A549 (cell line): ENCODE measurements at regions not wholly inside any gene's neighbourhood (a gene's known extent, or its start where the extent isn't known, plus 50 kb on each side); places are given as distances from the start of the nearest gene placed in this dataset.

ENCODE experiments used
- BHLHE40 ChIP-seq: IDR thresholded peaks from 2 replicates; pipeline ENCODE4 v1.6.1; 2012; ENCODE audit warnings: low read depth, low read length, inconsistent platforms
- CHD2 ChIP-seq: fragments of 150-350 bp; IDR thresholded peaks from 2 replicates; pipeline ENCODE4 v1.6.1; 2014; ENCODE audit warnings: low read length; ENCODE audit not compliant: partially characterized antibody
- EP300 ChIP-seq, 2 experiments: fragments of >200 bp; sonication (Bioruptor Twin); formaldehyde crosslinking; IDR thresholded peaks; 2 replicates in 1 of 2; 3 replicates in 1 of 2; pipeline ENCODE4 v1.6.1; 2016 to 2017
- HOXA7 ChIP-seq: fragments of 250-450 bp; sonication (Bioruptor Pico); IDR thresholded peaks from 2 replicates; pipeline ENCODE4 v1.5.0; 2020; ENCODE audit warnings: mild to moderate bottlenecking, moderate library complexity
- POLR2A ChIP-seq: IDR thresholded peaks from 2 replicates; pipeline ENCODE4 v1.6.1; 2012; ENCODE audit warnings: mild to moderate bottlenecking, low read length
- RFX5 ChIP-seq: fragments of 450-650 bp; IDR thresholded peaks from 2 replicates; pipeline ENCODE4 v1.7.1; 2014; ENCODE audit warnings: antibody characterized with exemption, mild to moderate bottlenecking, moderate library complexity
- SMC3 ChIP-seq: fragments of >200 bp; sonication (Bioruptor Twin); formaldehyde crosslinking; IDR thresholded peaks from 3 replicates; pipeline ENCODE4 v1.6.1; 2018; ENCODE audit warnings: inconsistent platforms
- TFCP2L1 ChIP-seq: fragments of 250-450 bp; sonication (Bioruptor Pico); IDR thresholded peaks from 2 replicates; pipeline ENCODE4 v1.5.0; 2021; ENCODE audit warnings: mild to moderate bottlenecking
- ZNF302 ChIP-seq: fragments of 250-450 bp; sonication (Bioruptor Pico); IDR thresholded peaks from 2 replicates; pipeline ENCODE4 v1.9.0; 2021; ENCODE audit warnings: inconsistent platforms, mild to moderate bottlenecking, moderate library complexity
- TF ChIP-seq, protein P1 (sequence below): fragments of >200 bp; sonication (Bioruptor Twin); formaldehyde crosslinking; IDR thresholded peaks from 3 replicates; pipeline ENCODE4 v1.5.1; 2016
- TF ChIP-seq, protein P2 (sequence below): fragments of 450-650 bp; IDR thresholded peaks from 2 replicates; pipeline ENCODE4 v1.6.1; 2014; ENCODE audit warnings: antibody characterized with exemption
- TF ChIP-seq, protein P3 (sequence below): fragments of 200-600 bp; sonication (generic); IDR thresholded peaks from 2 replicates; pipeline ENCODE4 v1.6.1; 2016; ENCODE audit warnings: antibody characterized with exemption, mild to moderate bottlenecking, moderate library complexity

GRCh38 chr4:176872461-176872860, 79.7 kb upstream of the VEGFC start:
- TF ChIP-seq SMC3, result no peak
- no peak for TF ChIP-seq POLR2A
- no peak for TF ChIP-seq RFX5
- no peak for TF ChIP-seq CHD2
- TF ChIP-seq ZNF302 (CRISPR knock-in tag), result no peak
- TF ChIP-seq, protein P1, sequence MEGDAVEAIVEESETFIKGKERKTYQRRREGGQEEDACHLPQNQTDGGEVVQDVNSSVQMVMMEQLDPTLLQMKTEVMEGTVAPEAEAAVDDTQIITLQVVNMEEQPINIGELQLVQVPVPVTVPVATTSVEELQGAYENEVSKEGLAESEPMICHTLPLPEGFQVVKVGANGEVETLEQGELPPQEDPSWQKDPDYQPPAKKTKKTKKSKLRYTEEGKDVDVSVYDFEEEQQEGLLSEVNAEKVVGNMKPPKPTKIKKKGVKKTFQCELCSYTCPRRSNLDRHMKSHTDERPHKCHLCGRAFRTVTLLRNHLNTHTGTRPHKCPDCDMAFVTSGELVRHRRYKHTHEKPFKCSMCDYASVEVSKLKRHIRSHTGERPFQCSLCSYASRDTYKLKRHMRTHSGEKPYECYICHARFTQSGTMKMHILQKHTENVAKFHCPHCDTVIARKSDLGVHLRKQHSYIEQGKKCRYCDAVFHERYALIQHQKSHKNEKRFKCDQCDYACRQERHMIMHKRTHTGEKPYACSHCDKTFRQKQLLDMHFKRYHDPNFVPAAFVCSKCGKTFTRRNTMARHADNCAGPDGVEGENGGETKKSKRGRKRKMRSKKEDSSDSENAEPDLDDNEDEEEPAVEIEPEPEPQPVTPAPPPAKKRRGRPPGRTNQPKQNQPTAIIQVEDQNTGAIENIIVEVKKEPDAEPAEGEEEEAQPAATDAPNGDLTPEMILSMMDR, result no peak
- no peak for TF ChIP-seq TFCP2L1
- TF ChIP-seq, protein P2, sequence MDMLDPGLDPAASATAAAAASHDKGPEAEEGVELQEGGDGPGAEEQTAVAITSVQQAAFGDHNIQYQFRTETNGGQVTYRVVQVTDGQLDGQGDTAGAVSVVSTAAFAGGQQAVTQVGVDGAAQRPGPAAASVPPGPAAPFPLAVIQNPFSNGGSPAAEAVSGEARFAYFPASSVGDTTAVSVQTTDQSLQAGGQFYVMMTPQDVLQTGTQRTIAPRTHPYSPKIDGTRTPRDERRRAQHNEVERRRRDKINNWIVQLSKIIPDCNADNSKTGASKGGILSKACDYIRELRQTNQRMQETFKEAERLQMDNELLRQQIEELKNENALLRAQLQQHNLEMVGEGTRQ, result no peak
- TF ChIP-seq HOXA7 (CRISPR knock-in tag), result no peak
- no peak for TF ChIP-seq EP300 (IDR thresholded peaks at IDR 0.05)
- no peak for TF ChIP-seq BHLHE40
- TF ChIP-seq, protein P3, sequence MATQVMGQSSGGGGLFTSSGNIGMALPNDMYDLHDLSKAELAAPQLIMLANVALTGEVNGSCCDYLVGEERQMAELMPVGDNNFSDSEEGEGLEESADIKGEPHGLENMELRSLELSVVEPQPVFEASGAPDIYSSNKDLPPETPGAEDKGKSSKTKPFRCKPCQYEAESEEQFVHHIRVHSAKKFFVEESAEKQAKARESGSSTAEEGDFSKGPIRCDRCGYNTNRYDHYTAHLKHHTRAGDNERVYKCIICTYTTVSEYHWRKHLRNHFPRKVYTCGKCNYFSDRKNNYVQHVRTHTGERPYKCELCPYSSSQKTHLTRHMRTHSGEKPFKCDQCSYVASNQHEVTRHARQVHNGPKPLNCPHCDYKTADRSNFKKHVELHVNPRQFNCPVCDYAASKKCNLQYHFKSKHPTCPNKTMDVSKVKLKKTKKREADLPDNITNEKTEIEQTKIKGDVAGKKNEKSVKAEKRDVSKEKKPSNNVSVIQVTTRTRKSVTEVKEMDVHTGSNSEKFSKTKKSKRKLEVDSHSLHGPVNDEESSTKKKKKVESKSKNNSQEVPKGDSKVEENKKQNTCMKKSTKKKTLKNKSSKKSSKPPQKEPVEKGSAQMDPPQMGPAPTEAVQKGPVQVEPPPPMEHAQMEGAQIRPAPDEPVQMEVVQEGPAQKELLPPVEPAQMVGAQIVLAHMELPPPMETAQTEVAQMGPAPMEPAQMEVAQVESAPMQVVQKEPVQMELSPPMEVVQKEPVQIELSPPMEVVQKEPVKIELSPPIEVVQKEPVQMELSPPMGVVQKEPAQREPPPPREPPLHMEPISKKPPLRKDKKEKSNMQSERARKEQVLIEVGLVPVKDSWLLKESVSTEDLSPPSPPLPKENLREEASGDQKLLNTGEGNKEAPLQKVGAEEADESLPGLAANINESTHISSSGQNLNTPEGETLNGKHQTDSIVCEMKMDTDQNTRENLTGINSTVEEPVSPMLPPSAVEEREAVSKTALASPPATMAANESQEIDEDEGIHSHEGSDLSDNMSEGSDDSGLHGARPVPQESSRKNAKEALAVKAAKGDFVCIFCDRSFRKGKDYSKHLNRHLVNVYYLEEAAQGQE, result no peak
